ENCODE measurements at regions not wholly inside any gene's neighbourhood (a gene's known extent, or its start where the extent isn't known, plus 50 kb on each side); places are given as distances from the start of the nearest gene placed in this dataset.

DNA sequence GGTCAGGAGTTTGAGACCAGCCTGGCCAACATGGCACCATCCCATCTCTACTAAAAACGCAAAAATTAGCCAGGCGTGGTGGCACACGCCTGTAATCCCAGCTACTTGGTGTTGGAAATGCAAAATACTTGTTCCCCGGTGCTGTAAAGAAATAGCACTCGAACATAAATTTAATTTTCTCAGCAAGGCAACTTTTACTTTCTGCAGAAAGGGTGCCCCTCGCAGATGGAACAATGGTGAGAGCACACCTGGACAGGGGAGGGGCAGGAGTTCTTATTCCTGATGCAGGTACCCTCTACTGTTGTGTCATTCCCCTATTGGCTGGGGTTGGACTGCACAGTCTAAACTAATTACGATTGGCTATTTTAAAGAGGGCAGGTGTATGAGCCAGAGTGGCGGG, 139.7 kb downstream of the FHIP1A start:
- no peak for TF ChIP-seq EZH2phosphoT487 (IDR thresholded peaks at IDR 0.05; ENCODE audit: low read depth)
- TF ChIP-seq, protein P1, sequence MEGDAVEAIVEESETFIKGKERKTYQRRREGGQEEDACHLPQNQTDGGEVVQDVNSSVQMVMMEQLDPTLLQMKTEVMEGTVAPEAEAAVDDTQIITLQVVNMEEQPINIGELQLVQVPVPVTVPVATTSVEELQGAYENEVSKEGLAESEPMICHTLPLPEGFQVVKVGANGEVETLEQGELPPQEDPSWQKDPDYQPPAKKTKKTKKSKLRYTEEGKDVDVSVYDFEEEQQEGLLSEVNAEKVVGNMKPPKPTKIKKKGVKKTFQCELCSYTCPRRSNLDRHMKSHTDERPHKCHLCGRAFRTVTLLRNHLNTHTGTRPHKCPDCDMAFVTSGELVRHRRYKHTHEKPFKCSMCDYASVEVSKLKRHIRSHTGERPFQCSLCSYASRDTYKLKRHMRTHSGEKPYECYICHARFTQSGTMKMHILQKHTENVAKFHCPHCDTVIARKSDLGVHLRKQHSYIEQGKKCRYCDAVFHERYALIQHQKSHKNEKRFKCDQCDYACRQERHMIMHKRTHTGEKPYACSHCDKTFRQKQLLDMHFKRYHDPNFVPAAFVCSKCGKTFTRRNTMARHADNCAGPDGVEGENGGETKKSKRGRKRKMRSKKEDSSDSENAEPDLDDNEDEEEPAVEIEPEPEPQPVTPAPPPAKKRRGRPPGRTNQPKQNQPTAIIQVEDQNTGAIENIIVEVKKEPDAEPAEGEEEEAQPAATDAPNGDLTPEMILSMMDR (IDR thresholded peaks at IDR 0.05; ENCODE audit: low read depth, low read length), result no peak
